SK-N-SH (cell line): ENCODE measurements at regions not wholly inside any gene's neighbourhood (a gene's known extent, or its start where the extent isn't known, plus 50 kb on each side); places are given as distances from the start of the nearest gene placed in this dataset.

Experiments used
- CHD2 ChIP-seq: fragments of 150-350 bp; IDR thresholded peaks from 2 replicates; pipeline ENCODE4 v1.6.1; 2018; ENCODE audit warnings: low read length; ENCODE audit not compliant: partially characterized antibody
- CTCF ChIP-seq: fragments of 200-600 bp; sonication (generic); IDR thresholded peaks from 2 replicates; pipeline ENCODE4 v1.6.1; 2017; ENCODE audit warnings: antibody characterized with exemption, mild to moderate bottlenecking, moderate library complexity
- POLR2AphosphoS5 ChIP-seq: IDR thresholded peaks from 2 replicates; pipeline ENCODE4 v1.6.1; 2012; ENCODE audit warnings: low read depth, low read length
- ZBTB33 ChIP-seq: IDR thresholded peaks from 2 replicates; pipeline ENCODE4 v1.4.0; 2012; ENCODE audit warnings: low read depth, borderline replicate concordance

DNA sequence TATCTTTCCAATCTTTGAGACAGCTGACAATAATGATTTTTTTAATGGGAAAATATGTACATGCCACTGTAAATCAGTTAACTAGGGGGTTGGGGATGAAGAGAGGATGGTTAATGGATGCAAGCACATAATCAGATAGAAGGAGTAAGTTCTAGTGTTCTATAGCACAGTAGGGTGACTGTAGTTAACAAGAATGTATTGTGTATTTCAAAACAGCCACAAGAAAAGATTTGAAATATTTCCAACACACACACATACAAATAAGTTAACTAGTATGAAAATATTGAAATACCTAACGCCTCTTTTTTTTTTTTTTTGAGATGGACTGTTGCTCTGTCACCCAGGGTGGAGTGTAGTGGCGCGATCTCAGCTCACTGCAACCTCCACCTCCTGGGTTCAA, 153.4 kb upstream of the SALL4 start:
- TF ChIP-seq ZBTB33 (no peak), CTCF (no peak), POLR2AphosphoS5 (no peak), CHD2 (no peak)
